GM19452 (cell line): ENCODE measurements at regions not wholly inside any gene's neighbourhood (a gene's known extent, or its start where the extent isn't known, plus 50 kb on each side); places are given as distances from the start of the nearest gene placed in this dataset.
"Not testable (repeated sequence)": the region's sequence is repeated elsewhere in the genome, so short reads cannot be mapped to it uniquely, and the experiment has no call there.

Experiments used
- ATAC-seq: cut with Tn5 transposase; IDR thresholded peaks from one replicate; pipeline ENCODE4 v1.9.1; 2021; ENCODE audit not compliant: unreplicated experiment

DNA sequence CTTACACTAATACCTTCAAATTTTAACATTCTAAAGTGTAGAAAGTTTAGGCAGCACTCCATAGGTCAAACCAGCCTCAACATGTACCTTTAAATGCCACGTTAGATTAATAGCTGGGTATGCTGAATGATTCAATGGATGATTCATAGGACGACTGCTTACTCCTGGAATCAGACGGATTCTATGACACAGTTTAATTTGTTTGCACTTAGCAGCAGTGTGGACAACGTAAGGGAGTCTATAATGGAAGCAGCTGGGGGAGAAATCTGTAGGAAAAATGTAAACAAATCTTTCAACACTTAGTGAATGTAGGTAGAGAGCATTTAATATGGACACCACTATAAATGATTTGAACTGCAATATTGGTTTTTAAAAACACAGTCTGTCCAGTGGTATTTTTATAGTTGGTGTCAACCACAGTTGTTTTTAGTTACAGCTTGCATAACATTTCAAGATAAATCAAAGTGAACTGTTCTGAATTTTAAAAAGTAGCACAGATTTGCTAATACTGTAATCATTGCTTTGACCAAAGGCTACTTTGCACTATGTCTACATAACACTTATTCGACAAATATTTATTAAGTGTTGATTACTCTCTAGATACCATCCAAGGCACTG, 701.5 kb upstream of the MEF2C start:
- ATAC-seq = no peak

DNA sequence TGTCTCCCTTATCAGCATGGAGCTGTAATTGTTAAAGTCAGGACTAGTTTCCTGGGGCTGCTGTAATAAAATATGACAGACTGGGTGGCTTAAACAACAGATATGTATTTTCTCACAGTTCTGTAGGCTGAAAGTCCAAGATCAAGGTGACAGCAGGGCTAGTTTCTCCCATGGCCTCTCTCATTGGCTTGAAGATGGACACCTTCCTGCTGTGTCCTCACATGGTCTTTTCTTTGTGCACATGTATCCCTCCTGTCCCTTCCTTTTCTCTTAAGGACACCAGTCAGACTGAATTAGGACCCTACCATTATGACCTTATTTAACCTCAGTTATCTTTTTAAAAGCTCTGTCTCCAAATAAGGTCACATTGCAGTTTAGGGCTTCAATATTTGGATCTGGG, 700.5 kb upstream of the MEF2C start:
- ATAC-seq = no peak

DNA sequence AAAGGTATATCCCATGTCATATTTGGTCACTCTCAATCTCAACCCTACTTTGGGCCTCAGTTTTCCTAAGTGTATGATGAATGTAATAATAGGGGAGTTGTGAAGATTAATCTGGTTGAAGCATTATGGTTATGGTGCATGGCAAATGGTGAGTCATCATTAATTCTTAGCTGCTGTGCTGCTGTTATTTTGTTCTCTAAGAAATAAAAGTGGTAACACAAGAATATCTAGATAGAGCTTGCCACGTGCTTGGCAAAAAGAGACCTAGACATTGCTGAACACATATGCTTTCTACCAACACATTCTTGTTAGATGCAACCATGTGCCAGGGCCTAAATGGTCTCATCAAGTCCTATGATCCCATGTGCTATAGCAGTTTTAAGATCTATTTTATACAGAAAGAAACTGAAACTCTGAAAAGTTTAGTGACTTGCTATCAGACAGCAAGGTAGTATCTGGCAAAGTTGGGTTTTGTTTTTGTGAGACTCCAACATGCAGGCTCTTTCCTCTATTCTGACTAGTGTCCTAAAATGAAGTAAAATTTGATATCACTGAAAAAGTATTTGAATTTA, 699.9 kb upstream of the MEF2C start:
- ATAC-seq = no peak

DNA sequence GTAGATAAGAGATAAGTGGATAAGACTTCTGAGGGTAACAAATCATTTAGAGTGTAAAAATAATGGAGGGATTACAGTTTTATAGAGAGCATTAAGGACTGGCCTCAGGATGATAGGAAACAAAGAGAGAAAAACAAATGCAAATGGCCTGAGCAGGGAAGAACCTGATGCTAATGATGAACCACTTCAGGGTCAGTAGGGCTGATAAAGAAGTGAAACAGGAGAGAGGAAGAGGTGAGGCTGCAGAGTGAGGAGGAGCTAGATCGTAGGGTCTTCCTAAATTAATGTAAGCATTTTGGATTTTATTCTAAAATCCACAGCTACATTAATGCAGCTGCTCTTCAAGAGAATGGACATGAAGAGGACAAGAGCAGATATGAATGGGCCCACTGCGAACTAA, 698.0 kb upstream of the MEF2C start:
- ATAC-seq = no peak

DNA sequence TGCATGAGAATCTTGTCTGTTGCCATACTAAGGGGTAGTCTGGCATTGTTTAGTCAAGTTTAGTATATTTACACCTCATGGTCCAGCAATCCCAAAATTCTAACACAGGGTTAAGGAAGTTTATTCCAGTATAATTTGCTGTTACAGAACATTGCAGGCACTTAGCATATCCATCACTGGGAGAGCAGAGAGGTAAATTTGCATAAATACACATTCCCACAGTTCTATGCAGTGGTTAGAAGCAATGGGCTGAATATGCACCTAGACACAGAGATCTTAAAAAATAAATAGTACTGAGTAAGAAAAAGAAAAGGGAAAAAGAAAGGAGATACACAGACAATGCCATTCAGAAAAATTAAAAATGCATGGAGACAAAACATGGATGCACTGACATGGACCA, 692.3 kb upstream of the MEF2C start:
- ATAC-seq = no peak

DNA sequence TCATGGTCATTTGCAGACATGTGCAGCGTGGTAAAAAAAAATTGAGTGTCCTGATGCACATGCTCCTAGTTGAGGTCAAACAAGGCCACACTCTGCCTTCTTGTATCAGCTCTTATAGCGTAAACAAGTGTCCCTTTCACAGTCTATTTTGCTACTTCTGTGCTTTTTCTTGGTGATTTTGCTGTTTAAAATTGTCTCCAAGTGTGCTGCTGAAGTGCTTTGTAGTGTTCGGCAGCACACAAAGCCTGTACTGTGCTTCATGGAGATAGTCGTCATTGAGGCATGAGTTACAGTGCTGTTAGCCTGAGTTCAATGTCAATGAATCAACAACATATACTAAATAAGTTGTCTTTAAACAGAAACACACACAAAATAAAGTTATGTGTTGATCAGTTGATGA, 690.4 kb upstream of the MEF2C start:
- no peak for ATAC-seq

DNA sequence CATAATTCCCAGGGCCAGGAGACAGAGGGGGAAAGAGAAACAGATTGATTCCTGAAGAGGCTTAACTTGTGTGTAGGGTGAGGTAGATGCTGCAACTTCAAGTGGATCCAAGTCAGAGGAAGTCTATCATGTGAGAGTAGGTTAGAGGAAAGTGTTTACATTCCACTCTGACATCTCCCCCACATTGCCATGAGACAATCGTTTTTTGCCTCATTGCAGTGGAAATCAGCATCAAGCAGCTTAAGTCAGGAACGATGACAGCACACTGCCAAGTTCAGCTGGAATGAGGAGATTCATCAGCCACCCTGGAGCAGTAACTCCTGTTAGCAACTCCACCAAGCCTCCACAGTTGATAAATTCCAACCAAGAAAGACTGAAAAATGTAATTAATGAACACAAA, 689.7 kb upstream of the MEF2C start:
- ATAC-seq = no peak

DNA sequence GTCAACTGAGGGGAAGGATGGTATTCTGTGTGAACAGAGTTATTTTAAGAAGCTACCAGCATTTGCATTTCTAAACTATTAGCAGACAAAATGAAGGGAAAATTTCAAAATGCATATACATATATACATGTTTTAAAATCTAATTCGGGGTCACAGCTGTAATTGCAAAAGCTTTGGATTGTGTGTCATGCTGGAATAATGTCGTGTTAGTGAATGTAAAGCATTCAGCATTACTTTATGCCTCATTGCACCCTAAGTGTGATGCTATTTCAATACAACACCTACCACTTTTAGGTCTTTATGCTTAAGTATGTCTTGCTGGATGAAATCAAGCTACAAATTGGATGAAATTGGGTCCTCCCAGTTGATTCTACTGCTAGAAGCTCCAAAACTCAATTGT, 687.6 kb upstream of the MEF2C start:
- ATAC-seq = no peak

DNA sequence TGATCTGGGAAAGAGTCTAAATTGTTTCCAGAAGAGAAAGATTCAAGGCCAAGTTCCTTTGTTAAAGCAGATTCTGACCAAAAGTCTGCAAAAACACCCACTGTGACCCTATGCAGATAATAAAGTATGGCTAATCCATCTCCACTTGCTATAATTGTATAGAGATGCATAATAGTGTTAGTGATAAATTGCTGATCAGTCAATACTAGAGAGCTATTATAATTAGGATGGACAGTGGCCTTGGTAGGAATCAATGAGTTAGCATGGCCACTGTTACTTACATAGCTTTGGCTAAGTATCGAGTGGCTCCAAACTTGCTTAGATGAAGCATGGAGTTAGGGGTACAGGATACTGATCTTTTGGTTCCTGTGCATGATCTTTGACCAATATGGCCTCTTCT, 683.4 kb upstream of the MEF2C start:
- ATAC-seq = no peak

DNA sequence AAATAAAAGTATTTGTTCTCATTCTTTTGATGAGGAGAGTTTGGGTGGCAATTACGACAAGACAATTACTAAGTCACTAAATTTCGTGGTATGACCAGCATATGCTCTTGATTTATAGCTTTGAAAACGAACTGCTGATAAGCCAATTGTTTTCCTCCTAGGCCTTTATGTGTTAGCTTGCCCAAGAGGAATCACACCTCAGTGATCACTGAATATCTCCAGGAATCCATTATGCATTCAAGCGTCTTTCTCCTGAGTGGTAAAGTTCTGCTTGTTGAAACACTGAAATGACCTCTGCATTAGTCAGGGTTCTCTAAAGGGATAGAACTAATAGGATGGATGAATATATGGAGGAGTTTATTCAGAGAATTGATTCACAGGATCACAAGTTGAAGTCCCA, 677.7 kb upstream of the MEF2C start:
- no peak for ATAC-seq

DNA sequence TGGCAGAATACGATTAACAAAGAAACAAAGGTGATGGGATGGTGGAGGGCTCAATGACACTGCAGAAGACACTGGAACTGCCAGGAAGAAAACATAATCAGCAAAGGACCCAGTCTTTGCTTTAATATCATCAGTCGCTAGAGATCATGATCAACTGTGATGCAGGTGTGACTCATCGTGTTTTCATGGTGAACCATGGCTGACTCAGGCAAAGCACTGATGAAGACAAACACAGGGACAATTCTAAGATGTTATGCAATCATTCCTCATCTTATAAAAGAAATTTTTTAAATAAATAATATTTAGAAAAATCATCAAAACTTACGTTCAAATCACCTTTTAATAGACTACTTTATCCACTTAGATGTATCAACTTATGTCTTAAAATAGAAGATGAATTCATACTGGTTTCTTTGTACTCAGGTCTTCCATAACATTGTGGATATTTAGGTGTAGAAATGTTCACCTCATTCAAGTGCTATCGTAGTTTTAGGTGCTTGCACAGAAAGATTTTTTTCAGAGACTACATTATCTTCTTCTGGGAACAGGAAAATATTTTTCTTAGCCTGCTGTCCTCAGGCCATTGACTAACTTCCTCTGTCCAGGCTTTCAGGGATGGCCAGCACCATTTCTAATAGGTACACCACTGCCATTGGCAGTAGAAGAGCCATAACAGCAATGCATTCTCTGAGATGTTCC, 673.4 kb upstream of the MEF2C start:
- ATAC-seq = no peak

DNA sequence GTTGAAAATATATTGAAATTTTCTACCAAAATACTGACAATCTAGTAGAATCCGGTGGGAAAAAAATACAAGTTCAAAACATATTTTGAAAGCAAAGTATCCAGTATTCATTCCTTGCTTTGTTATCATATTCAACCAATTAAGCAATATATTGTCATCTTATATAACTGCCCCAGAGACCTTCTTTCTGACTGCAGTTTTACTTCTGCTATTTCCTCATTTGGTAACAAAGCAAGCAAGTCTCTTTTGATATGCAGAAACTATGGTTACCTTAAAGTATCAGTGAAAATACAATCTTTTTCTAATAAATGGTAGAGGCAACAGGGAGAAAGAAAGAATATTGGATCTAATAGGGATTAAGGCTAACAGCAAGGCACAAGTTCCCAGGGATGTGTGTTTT, 663.7 kb upstream of the MEF2C start:
- ATAC-seq = no peak

DNA sequence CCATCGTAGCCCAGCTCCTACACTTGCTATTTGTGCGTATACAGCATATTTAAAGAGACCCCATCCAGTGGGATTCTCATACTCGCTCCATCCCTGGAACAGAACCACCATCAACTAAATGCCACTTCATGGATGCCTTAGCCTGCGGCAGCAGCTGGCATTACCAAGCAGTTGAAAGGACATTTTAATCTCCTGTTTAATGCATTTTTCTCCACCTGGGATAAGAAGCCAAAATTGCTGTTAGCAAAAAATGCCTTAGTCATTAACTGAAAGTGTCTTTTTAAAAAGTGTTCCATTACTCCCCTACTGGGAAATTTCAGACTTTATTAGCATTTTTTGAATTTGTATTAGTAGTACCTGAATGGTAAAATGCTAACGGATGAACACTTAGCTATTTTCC, 662.6 kb upstream of the MEF2C start:
- ATAC-seq = no peak

DNA sequence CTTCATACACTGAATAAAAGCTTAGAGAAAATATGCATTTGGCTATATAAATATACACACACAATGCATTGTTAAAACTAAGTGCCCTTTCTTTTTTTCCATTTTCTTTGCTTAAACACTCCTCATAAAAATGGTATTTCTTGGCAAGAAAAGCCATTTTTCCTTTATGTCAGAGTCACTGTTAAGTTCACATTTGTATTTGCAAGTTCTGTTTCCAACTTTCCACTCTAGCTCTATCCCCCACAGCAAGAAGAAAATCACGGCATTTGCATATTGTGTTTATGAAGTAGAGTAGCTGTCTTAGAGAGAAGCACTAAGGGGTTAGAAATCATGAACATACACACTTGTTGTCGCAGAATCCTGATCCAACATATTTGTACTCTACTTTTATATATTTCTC, 662.1 kb upstream of the MEF2C start:
- ATAC-seq = no peak

DNA sequence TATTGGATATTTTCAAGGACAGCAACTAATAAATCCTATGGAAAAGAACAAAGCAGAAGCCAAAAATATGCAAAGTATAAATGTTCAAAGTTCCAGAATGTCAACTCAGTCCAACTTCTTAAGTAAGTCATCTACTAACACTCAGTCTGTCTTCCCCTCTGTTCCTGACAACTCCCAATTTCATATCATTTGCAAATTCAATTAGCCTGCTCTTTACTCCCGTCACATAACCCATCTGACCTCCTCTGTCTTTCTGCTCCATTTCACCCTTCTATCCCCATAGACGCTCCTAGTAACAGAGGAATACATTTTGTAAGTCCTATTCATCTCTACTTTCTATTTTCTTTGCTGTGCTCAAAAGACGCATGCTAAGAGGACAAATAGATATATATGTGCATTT, 659.8 kb upstream of the MEF2C start:
- no peak for ATAC-seq

DNA sequence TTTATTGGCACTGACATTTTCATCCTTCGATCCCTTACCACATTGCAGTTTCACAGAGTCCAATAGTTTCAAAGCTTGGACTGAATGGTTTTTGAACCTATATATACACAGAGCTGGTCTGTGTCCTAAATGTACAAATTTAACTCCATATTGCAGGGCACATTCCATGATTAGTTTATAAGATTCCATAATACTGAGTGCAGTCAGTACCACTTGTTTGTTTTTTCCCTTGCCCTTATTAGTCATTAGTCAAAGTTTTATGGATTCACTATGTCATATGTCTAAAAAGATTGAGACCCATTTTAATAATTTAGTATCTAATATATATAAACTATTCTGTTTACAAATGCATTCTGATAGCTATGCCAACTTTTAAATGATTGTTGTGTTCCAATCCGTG, 654.8 kb upstream of the MEF2C start:
- no peak for ATAC-seq

DNA sequence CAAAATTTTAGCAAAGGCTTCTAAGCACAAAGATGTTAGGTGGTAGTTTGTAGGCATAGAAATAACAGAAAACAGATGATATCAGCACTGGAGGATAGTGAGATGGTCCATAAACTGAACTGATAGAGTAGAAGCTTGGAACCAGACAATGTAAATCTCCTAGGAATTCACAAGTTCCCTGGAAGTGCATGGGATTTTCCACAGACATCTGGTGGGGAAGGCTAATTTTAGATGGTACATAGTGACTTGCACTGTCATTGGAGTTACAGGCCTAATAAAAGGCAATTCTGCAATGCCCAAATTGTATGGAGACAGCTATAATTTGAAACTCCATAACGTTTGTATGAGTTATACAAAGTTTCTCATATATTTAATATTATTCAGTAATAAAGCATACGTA, 653.0 kb upstream of the MEF2C start:
- ATAC-seq = no peak

DNA sequence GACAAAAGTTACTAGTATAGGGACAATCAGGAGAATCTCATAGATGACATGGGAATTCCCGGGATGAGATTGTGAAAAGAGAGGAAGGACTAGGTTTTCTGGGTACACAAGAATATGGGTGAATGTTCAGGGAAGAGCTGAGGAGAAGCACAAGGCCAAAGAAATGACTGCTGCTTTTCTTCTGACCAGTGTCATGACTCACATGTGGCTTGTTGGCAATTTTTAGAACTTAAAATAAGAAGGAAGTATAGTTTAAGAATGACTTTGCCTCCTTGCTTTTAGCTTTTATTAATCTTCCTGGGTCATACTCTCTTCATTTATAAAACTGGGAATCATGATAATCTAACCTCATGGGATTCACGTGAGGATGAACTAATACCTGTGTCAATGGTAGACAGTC, 652.4 kb upstream of the MEF2C start:
- no peak for ATAC-seq

DNA sequence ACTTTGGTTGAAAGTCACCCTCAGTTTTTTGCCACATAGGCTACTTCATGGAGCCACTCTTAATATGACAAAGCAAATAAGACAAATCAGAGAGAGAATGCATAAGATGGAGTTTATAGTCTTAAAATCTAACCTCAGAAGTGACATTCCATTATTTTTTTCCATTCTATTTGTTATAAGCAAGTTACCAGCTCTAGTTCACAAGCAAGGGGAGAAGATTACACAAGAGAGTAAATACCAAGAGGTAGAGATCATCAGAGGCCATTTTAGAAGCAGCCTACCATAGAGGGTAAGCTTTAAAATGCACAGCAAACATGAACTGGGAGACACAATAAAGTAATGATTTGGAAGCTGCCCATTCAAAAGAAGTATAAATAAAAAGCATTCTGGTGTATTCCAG, 651.3 kb upstream of the MEF2C start:
- ATAC-seq = no peak

DNA sequence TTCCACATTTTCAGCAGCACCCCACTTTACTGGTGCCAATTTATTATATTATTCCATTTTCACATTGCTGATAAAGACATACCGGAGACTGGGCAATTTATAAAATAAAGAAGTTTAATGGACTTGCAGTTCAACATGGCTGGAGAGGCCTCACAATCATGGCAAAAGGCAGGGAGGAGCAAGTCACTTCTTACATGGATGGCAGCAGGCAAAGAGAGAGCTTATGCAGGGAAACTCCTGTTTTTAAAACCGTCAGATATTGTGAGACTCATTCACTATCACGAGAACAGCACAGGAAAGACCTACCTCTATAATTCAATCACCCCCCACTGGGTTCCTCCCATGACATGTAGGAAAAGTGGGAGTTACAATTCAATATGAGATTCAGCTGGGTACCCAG, 641.8 kb upstream of the MEF2C start:
- no peak for ATAC-seq

DNA sequence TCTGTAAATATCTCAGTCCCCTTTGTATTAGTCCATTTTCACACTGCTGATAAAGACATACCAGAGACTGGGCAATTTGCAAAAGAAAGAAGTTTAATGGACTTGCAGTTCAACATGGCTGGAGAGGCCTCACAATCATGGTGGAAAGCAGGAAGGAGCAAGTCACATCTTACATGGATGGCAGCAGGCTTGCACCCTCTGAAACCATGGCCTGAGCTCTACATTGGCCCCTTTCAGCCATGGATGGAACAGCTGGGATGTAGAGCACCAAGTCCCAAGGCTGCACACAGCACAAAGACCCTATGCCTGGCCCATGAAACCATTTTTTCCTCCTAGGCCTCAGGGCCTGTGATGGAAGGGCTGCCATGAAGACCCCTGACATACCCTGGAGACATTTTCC, 640.9 kb upstream of the MEF2C start:
- ATAC-seq = not testable (repeated sequence)

DNA sequence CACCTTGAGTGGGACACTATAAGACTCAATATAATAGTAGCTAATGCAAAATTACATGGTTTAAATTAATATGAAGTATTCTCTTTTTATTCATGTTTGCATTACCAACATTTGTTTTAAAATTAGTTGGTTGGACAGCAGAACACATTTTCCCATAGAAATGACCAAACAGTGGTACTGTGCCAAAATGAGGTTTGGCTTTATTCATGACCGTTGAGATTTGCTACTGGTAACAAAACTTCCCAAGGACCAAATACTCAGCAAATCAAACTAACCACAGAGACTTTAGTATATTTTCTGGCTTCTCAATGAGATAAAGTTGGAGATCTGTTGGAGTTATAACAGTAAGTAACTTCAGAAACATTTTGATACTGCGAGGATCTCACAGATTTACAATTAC, 637.8 kb upstream of the MEF2C start:
- no peak for ATAC-seq
